ENCODE measurements at regions not wholly inside any gene's neighbourhood (a gene's known extent, or its start where the extent isn't known, plus 50 kb on each side); places are given as distances from the start of the nearest gene placed in this dataset.

- TF ChIP-seq CTCF (IDR thresholded peaks at IDR 0.05; ENCODE audit: low read depth, low read length, poor library complexity, severe bottlenecking): no peak
- no peak for TF ChIP-seq EZH2phosphoT487 (IDR thresholded peaks at IDR 0.05; ENCODE audit: borderline replicate concordance, low read length)
Observed at GRCh38 chr1:82215853-82216175, 415.1 kb downstream of the ADGRL2 start.
